Suppressor macrophage (primary cell): ENCODE measurements at regions not wholly inside any gene's neighbourhood (a gene's known extent, or its start where the extent isn't known, plus 50 kb on each side); places are given as distances from the start of the nearest gene placed in this dataset.

Source experiments
- DNase-seq, 4 experiments: peaks; one replicate each; pipeline ENCODE4 v3.0.0-alpha.2; 2020 to 2022

- no peak for DNase-seq
Measured at GRCh38 chr10:128628252-128628651, 502.0 kb upstream of the MKI67 start.

GRCh38 chr10:128629111-128630096 is 503.2 kb upstream of the MKI67 start:
- DNase-seq: no peak

- DNase-seq: no peak
Measured at GRCh38 chr10:128630787-128631252, 504.6 kb upstream of the MKI67 start.

- peak in 3 of 4 experiments; percentile 20 to 42 (median 37) for DNase-seq
Measured at GRCh38 chr10:128631801-128632241, 505.6 kb upstream of the MKI67 start.

- DNase-seq: no peak
Measured at GRCh38 chr10:128632694-128633093, 506.5 kb upstream of the MKI67 start.

GRCh38 chr10:128633864-128634540 is 507.8 kb upstream of the MKI67 start:
- DNase-seq: no peak

GRCh38 chr10:128642023-128642422 is 515.8 kb upstream of the MKI67 start:
- DNase-seq: no peak

- DNase-seq: no peak
Measured at GRCh38 chr10:128642502-128642901, 516.3 kb upstream of the MKI67 start.

- no peak for DNase-seq
Measured at GRCh38 chr10:128643658-128644057, 517.4 kb upstream of the MKI67 start.

GRCh38 chr10:128645486-128645885 is 519.3 kb upstream of the MKI67 start:
- DNase-seq: no peak

- DNase-seq: no peak
Measured at GRCh38 chr10:128646956-128647355, 520.7 kb upstream of the MKI67 start.

GRCh38 chr10:128657548-128657947 is 531.3 kb upstream of the MKI67 start:
- no peak for DNase-seq

- DNase-seq: no peak
Measured at GRCh38 chr10:128660726-128661125, 534.5 kb upstream of the MKI67 start.

GRCh38 chr10:128661404-128662197 is 535.4 kb upstream of the MKI67 start:
- no peak for DNase-seq

- DNase-seq: no peak
Measured at GRCh38 chr10:128662520-128662919, 536.3 kb upstream of the MKI67 start.

GRCh38 chr10:128664729-128665128 is 538.5 kb upstream of the MKI67 start:
- peak in 2 of 4 experiments; percentile 6 to 11 for DNase-seq

- DNase-seq: no peak
Measured at GRCh38 chr10:128675405-128675804, 549.2 kb upstream of the MKI67 start.

- DNase-seq: no peak
Measured at GRCh38 chr10:128680116-128680515, 553.9 kb upstream of the MKI67 start.

- no peak for DNase-seq
Measured at GRCh38 chr10:128684215-128684614, 558.0 kb upstream of the MKI67 start.

GRCh38 chr10:128686630-128687278 is 560.5 kb upstream of the MKI67 start:
- DNase-seq: no peak

GRCh38 chr10:128687408-128687807 is 561.2 kb upstream of the MKI67 start:
- no peak for DNase-seq

- no peak for DNase-seq
Measured at GRCh38 chr10:128687927-128688549, 561.8 kb upstream of the MKI67 start.
